Lower leg skin (tissue), 3 donors: ENCODE measurements at regions not wholly inside any gene's neighbourhood (a gene's known extent, or its start where the extent isn't known, plus 50 kb on each side); places are given as distances from the start of the nearest gene placed in this dataset.

Experiments
- CTCF ChIP-seq, 3 donors: fragments of 450-650 bp; IDR thresholded peaks; one replicate each; pipeline ENCODE4 v1.5.1; 2016; ENCODE audit warnings: antibody characterized with exemption in 3 of 3, mild to moderate bottlenecking in 3 of 3, moderate library complexity in 2 of 3
- POLR2A ChIP-seq, 2 donors: fragments of 450-650 bp; IDR thresholded peaks; one replicate each; pipeline ENCODE4 v1.6.1; 2016 to 2017; ENCODE audit warnings: antibody characterized with exemption in 2 of 2, mild to moderate bottlenecking in 1 of 2, moderate library complexity in 1 of 2

GRCh38 chr13:40016953-40017660 lies 361.6 kb downstream of the COG6 start:
- no peak for TF ChIP-seq CTCF (IDR thresholded peaks at IDR 0.05)
- no peak for TF ChIP-seq POLR2A (IDR thresholded peaks at IDR 0.05)
